C1 segment of cervical spinal cord (tissue), 14 donors: ENCODE measurements at regions not wholly inside any gene's neighbourhood (a gene's known extent, or its start where the extent isn't known, plus 50 kb on each side); places are given as distances from the start of the nearest gene placed in this dataset.

Source experiments
- DNase-seq, 14 donors: peaks; one replicate each; lab custom pipeline; 2025; lab: John Stamatoyannopoulos, UW

DNA sequence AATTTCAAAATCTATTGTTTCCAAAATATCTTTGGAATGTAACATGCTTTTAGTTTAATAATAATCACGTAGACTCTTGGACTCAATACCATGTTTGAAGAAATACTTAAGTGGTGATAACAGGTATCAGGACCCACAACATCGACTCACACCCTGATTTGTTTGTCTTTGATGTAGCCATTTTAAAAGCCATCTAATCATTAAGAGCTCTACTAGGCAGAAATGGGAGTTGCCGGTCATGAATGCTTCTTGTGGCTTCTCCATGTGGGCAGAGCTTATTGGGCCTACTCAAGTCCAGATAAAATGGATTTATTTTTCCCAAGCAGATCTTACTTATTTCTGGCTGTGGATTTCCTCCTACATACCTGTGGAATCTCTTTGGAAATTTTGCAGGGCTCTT, 261.6 kb upstream of the NR2F2 start:
- no peak for DNase-seq

GRCh38 chr15:96070636-96071035, 259.9 kb upstream of the NR2F2 start:
- peak in 1 of 14 donors; percentile 66 for DNase-seq

DNA sequence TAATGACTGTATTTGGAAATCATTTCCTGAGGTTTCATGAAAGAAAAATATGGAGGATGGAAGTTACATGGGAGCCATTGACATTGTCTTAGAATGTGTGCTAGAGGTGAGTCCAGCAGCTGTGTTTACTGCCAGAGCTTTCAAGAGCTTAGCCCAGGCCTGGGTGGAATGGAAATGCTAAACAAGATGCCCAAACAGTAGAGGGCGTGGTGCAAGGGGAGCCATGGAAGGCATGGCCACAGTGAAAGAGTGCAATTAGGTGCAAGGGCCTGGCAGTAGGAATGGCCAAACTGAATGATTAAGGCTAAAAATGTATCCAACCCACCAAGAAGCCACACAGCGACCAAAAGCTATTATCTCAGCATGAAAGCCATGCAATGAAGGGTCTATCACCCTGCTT, 257.7 kb upstream of the NR2F2 start:
- DNase-seq: no peak

- no peak for DNase-seq
Observed at GRCh38 chr15:96073908-96074307, 256.6 kb upstream of the NR2F2 start.

DNA sequence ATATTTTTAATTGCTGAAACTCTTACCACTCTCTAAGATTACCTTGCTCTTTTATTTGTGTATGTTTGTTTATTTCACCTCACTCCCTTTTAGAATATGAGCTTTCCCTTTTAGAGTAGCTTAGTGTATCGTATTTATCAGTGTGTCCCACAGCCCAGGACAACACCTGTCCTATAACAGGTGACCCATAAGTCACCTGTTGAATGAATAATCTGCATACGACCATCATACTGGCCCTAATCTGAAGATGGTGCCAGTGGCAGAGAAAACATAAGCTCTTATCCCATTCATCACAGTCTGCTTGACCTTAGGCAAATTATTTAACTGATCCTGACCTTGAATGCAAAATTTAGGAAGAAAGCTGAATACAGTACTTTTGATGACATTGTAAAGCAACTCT, 254.6 kb upstream of the NR2F2 start:
- DNase-seq: no peak

DNA sequence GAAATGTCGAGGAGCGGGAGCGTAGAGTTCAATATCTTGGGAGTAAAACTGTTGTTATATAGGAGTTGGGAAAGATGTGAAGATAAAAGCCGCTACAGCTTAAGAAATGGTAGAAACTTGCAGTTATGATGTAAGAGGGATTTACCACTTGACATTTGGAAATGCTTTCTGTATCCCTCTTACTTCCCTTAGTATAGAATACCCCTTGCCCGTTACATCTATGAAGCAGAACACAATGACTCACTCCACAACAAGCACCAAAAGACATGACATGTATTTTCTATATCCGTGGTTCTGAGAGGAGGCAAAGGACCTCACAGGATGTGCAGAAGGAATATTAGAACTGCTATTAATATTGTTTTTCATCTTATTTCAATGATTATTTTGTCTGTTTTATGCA, 254.2 kb upstream of the NR2F2 start:
- DNase-seq: no peak

DNA sequence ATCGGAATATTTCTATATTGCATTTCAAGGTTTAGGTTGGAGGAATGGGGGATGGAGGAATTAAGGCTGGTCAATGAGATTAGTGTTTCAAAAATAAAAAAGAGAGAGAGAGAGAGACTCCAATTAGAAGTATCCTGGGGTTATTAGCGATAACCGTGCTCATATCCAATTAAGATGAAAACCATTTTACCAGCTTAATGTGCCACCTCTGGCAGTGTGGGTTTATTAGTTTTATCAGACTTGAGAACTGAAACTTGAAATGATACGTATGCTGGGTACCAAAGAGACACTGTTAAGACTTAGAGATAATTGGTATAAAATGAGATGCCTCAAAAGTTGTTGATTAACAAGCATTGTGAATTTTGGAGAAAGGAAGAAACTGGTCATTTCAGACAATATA, 251.5 kb upstream of the NR2F2 start:
- DNase-seq: no peak

- no peak for DNase-seq
Observed at GRCh38 chr15:96079882-96080281, 250.6 kb upstream of the NR2F2 start.

GRCh38 chr15:96086164-96086563, 244.3 kb upstream of the NR2F2 start:
- no peak for DNase-seq

DNA sequence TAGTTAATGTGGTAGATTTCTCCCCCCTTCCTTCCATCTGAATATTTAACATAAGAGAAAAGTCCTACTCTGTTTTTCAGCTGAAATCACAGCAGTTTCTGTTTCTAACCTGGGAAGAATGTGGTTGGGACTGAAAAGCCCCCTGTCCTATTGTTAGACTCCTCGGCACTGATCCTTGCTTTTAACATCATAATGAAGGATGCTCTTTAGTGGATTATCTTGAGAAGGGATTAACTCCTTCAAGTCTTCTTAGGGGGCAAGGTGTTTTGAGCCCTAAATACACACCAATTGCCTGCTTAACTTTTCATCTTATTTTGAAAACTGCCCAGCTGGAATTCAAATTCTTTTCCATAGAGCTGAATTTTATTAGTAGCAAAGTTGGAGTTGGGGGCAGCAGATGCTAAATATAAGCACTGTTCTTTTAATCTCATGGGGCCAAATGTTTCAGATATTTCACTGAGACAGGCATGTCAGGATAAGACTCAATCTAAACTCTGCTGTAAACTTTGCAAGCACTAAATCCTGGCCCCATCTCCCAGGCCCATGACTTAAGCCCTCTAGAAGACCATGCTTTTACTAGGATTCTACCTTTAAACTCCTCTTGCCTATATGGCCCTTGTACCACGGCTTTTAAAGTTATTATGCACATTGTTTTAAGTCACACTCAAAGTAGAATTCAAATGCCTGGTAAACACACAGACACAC, 243.2 kb upstream of the NR2F2 start:
- no peak for DNase-seq

DNA sequence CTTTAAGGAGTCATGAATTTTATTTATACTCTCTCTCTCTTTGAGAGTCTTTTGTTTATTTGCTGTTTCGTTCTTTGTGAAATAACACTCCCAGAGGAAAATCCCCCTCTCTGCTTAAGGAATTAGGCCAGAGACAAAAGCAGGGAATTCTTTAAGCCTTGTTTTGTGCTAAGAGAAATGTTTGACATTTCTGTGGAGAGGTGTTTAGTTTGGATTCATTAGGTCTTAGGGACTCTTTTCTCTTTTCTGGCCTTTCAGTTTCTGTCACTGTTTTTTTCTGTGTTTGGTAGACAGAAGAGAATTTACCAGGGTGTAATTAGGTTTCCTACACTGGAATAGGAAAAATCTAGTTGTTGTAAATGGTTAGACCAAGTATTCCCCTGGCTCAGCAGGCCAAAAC, 241.8 kb upstream of the NR2F2 start:
- no peak for DNase-seq

DNA sequence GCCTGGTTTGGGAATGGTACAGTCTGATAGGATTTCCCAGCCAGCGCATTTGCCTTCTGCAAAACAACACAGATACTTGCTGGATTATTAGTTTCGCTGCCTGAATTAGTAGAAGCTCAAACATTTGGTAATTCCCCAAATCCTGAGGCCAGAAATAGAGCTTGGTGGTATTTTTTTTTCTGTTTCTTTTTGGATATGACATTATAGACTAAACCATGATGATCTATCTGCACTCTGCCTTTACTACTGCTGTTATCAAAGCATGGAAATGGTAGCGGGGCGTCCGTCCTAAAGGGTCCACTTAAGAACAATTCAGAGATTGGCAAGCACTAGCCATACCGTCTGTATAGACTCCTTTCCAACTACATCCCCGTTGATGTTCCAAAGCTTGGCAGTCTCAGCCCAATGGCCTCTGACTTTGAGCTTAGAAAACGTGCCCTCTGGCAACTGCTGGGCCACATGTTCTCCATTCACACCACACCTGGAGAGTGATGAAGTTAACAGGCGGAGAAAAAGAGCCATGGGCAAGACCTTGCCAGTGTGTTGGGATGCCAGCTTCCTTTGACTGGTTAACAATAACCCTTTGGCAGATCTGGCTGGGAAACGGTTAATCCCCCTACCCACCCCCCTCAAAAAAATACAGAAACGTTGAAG, 241.0 kb upstream of the NR2F2 start:
- no peak for DNase-seq

DNA sequence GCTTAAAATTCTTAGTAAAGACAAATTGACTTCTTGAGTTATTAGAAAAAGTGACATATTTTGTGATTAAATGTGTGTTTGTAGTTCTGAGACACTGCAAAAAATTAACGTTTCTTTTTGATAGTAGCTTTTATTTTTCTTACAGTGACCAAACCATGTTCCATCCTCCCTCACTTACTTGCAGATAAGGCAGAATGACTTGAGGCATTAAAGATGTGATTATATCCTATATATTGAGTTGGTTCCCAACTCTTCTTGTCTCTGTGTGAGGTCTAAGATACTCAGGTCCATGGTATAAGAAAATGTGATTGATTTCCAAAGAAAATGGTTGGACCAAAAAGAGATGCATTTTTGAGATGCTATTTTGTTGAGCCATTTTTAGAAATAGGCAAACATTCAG, 238.3 kb upstream of the NR2F2 start:
- no peak for DNase-seq

- no peak for DNase-seq
Observed at GRCh38 chr15:96093063-96093462, 237.4 kb upstream of the NR2F2 start.

DNA sequence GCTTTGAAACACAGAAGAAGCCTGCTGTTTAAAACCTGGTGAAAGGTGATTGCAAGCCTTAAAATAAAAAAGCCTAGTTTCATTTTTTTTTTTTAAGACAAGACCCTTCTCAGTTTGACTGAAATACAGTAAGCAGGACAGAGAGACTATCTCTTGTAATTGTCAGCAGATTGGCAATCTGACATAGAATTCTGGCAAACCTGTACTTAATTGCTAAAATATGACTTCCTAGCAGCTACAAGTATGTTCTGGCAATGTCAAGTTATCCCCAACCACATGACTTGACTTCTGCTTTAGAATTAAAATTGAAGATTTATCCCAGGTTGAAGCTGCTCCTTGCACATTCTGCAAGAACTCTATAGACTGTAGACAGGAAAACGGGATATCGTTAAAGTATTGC, 232.8 kb upstream of the NR2F2 start:
- no peak for DNase-seq

GRCh38 chr15:96102631-96103030, 227.9 kb upstream of the NR2F2 start:
- DNase-seq: no peak

- DNase-seq: no peak
Observed at GRCh38 chr15:96106181-96106580, 224.3 kb upstream of the NR2F2 start.

- DNase-seq: no peak
Observed at GRCh38 chr15:96106628-96107027, 223.9 kb upstream of the NR2F2 start.

- no peak for DNase-seq
Observed at GRCh38 chr15:96107916-96108315, 222.6 kb upstream of the NR2F2 start.

DNA sequence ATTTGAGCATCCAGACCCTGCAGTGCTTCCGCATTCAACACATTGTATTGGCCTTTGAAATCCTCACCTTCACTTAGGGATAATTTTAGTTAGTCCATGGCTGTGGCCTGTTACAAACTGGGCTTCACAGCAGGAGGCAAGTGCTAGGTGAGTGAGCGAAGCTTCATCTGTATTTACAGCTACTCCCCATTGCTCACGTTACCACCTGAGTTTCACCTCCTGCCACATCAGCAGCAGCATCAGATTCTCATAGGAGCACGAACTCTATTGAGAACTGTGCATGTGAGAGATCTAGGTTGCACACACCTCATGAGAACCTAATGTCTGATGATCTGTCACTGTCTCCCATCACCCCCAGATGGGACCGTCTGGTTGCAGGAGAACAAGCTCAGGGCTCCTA, 222.1 kb upstream of the NR2F2 start:
- DNase-seq: no peak

DNA sequence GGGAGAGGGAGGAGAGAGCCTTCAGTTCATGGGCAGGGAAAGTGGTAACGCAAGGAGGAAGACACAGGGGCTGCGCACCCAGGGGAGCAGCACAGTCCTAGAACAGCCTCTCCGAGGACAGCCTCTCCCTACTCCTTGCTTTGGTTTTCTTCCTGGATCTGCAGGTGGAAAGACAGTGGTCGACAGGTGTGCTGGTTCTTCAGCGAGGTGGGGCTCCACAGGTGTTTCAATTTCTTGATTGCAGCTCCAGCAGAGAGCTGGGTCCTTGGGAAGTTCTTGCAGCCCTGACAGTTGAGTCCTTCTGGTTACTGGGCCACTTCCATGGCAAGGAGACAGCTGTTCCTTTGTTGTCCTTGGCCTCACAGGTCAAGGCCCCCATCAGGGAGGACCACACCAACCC, 220.7 kb upstream of the NR2F2 start:
- no peak for DNase-seq

DNA sequence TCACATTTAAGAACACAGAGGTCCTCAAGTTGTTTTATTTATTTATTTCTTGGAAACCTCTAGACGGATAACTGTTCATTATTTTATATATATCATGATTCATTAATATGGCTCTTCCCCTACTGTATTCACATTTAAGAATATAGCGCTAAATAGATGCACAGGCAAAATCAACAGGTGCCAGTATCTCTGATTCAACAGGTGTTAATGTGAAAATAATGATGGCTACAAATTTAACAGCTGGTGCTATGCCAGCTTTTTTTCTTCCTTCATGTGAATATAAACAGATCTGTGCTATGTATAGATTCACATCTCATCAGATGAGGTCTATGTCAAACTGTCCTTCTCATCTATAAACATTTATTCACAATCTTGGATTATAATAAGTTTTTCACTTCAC, 218.5 kb upstream of the NR2F2 start:
- DNase-seq: no peak

GRCh38 chr15:96115642-96116041, 214.9 kb upstream of the NR2F2 start:
- no peak for DNase-seq

- no peak for DNase-seq
Observed at GRCh38 chr15:96117270-96117669, 213.2 kb upstream of the NR2F2 start.
